Hematopoietic multipotent progenitor cell treated with erythropoietin and hydrocortisone succinate and interleukin-3 and kit ligand, for 8 days (in vitro differentiated cells): ENCODE measurements at regions not wholly inside any gene's neighbourhood (a gene's known extent, or its start where the extent isn't known, plus 50 kb on each side); places are given as distances from the start of the nearest gene placed in this dataset.
"Not testable (repeated sequence)": the region's sequence is repeated elsewhere in the genome, so short reads cannot be mapped to it uniquely, and the experiment has no call there.

Source experiments
- DNase-seq: peaks from one replicate; pipeline ENCODE4 v3.0.0-alpha.2; 2015

- DNase-seq = peak; percentile 9
Observed at GRCh38 chr2:61620244-61621159, 82.3 kb upstream of the XPO1 start.

- no peak for DNase-seq
Observed at GRCh38 chr2:61619561-61619960, 81.4 kb upstream of the XPO1 start.

- no peak for DNase-seq
Observed at GRCh38 chr2:61617610-61618009, 79.5 kb upstream of the XPO1 start.

GRCh38 chr2:61605245-61605644 lies 67.1 kb upstream of the XPO1 start:
- DNase-seq = no peak

GRCh38 chr2:61604433-61604832 lies 66.3 kb upstream of the XPO1 start:
- no peak for DNase-seq

GRCh38 chr2:61598515-61599156 lies 60.5 kb upstream of the XPO1 start:
- not testable (repeated sequence) for DNase-seq

GRCh38 chr2:61597300-61598289 lies 59.4 kb upstream of the XPO1 start:
- DNase-seq = no peak

GRCh38 chr2:61594201-61594600 lies 56.0 kb upstream of the XPO1 start:
- not testable (repeated sequence) for DNase-seq

GRCh38 chr2:61593648-61594047 lies 55.5 kb upstream of the XPO1 start:
- not testable (repeated sequence) for DNase-seq

- DNase-seq = no peak
Observed at GRCh38 chr2:61590214-61590613, 52.1 kb upstream of the XPO1 start.

GRCh38 chr2:61588566-61588965 lies 50.4 kb upstream of the XPO1 start:
- no peak for DNase-seq
